Pons (tissue), 1 donor: ENCODE measurements at regions not wholly inside any gene's neighbourhood (a gene's known extent, or its start where the extent isn't known, plus 50 kb on each side); places are given as distances from the start of the nearest gene placed in this dataset.
A peak's percentile ranks its signal among the peaks of the same experiment; 100 is the strongest.
"Not testable (repeated sequence)": the region's sequence is repeated elsewhere in the genome, so short reads cannot be mapped to it uniquely, and the experiment has no call there.

ENCODE experiments used
- DNase-seq: peaks from one replicate; pipeline ENCODE4 v3.0.0-alpha.2; 2016; ENCODE audit warnings: low spot score

- DNase-seq: no peak
Observed at GRCh38 chr10:33611423-33611822, 277.0 kb upstream of the NRP1 start.

DNA sequence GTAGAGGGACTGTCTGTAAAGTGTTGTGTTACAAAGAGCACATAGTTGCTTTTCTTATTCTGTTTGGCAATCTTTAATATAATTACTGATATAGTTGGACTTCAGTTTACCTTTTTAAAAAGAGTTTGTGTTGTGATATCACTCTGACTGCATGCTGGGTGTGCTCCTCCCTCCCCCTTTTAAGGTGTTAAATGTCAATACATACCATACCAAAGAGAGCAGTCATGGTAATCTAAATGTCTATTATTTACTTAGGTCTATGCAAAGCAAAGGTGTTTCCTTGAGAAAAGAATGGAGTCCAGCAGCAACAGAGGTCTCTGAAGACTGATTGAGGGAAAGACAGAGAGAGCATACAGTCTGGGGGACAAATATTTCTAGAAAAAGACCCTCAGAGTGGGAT, 275.1 kb upstream of the NRP1 start:
- no peak for DNase-seq

- DNase-seq: no peak
Observed at GRCh38 chr10:33602278-33602677, 267.8 kb upstream of the NRP1 start.

DNA sequence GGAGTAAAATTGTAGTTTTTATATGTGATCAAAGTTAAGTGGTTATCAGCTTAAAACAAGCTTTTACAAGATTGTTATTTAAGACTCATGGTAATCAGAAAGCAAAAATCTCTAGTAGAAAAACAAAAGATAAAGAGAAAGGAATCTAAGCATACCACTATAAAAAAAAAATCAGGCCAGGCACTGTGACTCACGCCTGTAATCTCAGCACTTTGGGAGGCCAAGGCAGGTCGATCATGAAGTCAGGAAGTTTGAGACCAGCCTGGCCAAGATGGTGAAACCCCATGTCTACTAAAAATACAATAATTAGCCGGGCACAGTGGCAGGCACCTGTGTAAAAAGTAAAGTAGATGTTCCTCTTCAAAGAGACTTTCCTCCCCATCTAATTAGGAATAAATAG, 265.9 kb upstream of the NRP1 start:
- DNase-seq: no peak

DNA sequence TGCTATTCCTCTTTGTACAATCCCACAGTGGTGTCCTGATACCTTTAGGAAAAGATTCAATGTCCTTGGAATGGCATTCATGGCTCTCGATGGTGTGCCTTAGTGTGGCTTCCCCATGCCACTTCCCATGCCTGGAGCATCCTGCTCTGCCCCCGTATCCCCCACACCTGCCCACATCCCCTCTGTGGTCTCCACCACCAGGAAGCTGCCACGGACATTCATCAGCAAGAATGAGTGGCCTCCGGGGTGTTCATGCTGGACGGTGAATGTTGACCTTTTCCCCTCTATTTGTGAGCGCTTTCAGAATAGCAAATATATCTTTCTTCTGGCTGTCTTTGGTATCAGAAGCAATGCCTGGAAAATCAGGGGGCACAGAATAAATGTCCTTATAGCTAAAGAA, 262.0 kb upstream of the NRP1 start:
- DNase-seq: no peak

- no peak for DNase-seq
Observed at GRCh38 chr10:33594475-33594874, 260.0 kb upstream of the NRP1 start.

DNA sequence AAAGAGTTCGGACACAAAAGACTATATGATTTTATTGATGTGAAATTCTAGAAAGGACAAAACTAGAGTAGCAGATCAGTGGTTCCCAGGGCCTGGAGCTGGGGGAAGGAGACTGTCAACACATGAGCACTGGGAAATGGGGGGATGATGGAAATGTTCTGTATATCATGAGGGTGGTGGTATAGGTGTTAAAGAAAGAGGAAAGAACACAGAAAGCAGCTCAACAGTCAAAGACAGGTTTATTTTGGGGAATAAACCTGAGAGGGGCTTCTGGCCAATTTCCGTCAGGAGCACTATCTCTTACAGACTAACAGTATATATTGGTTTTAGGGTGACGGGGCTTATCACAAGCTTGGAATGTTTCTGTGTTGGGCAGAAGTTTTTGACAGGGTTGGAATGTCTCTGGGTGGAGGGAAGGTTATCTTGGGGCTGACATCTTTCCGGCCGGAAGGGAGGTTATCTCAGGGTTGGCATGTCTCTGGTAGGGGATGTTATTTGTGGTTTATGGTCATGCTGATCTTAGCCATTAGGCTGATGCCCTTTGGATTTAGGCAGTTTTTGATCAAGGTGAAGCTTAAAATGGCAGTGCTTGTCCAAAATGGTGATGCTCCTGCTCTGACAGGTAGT, 254.6 kb upstream of the NRP1 start:
- DNase-seq: no peak

- not testable (repeated sequence) for DNase-seq
Observed at GRCh38 chr10:33584596-33584995, 250.1 kb upstream of the NRP1 start.

- no peak for DNase-seq
Observed at GRCh38 chr10:33579996-33580395, 245.5 kb upstream of the NRP1 start.

DNA sequence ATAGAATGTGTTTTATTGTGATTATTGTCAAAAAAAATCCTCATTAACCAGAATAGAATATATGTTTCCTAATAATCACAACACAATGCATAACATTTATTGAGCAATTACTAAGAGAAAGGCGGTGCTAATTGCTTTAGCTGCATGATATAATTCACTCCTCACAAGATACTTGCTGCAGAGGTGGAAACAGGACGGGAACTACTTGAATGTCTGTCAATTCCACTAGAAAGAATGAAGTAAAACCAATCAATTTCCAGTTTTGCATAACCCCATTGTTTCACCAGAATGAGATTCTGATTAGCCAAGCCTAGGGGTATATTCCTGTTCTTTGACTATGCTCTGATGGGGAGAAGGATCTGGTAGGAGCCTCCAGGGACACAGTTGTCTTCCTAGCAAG, 239.1 kb upstream of the NRP1 start:
- DNase-seq: no peak

DNA sequence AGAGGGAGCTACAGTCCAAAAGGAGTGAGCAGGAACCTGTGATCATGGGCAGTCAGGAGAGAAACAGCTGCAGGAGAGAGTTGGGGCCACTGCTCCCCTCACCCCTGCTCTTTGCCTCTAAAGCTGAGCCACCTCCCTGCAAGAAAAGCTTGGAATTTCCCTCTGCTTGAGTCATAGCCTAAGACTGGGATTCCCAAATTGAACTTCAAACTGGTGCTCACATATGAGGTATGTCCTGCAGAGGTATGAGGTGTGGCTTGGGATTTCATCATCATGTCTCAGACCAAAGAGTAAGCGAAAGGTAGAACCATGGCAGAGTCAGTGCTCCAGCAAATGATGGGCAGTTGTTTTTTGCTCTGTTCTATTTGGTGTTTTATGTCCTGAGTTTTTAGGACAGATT, 237.1 kb upstream of the NRP1 start:
- DNase-seq: no peak

- peak; percentile 81 for DNase-seq
Observed at GRCh38 chr10:33570495-33570894, 236.0 kb upstream of the NRP1 start.

DNA sequence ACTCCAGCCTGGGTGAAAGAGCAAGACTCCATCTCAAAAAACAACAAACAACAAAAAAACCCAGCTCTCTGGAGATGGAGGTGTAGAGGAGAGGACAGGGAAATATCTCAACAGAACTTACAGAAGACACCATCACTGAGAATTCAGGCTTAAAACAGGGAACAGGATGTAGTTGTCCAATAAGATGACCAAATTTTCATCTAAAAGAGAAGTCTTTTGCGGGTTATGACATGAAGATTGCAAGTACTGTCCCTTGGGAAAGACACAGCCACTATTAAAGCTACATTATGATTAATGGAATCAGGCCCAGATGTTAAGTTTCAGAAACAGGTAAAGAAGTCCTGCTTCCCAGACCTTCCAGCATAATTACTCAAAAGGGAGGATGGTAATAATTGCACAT, 235.2 kb upstream of the NRP1 start:
- DNase-seq: no peak

- DNase-seq: peak; percentile 45
Observed at GRCh38 chr10:33566426-33566825, 232.0 kb upstream of the NRP1 start.

DNA sequence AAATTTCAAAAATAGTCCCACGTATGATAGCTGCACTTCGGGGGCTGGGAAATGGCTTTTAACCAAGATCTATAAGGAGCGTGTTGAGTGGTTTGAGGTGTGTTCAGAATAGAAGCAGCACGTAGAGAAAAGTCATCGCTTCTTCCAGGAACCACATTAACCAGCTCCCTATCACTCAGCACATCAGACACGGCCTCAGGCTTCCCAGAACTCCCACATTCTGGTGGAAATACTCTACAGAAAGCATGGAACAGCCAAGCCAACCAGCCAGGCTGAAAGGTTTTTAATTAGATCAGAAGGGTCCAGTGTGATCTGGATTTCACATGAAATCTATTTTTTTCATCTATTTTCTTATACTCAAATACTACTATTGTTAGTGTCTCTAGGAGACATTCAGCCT, 231.5 kb upstream of the NRP1 start:
- DNase-seq: no peak

DNA sequence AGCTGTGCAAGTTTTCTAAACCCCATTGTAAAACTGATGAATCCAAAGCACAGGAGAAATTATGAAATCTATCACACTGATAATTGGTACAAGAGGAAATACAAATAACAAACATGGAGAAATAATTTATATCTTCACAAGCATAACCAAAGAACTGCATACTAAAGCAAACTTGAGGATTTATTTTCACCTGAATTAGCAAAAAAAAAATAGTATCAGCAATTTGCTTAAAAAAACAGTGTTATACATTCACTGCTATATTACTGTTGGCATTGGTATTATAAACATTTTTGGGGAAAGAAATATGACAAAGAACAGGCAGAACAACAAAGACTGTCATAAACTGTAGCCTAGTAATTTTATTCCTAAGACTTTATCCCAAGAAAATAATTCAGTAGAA, 230.8 kb upstream of the NRP1 start:
- no peak for DNase-seq

DNA sequence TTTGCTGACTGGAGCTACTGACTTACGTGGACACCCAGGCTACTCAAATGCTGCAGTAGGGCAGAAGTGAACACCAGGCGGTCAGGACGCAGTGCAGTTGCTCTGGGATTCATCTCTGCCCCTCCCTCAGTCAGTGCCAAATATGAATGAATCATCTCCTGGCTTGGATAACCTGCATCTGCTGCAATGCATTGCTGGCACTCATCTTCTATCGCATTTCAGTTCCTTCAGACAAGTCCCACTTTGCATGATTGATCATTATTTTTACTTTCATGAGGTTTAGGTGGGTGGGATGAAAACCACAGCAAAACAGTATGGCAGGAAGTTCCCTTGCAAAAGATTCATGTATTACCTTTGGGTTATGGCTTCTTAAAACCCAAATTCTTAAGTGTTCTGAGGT, 224.6 kb upstream of the NRP1 start:
- DNase-seq: no peak

- DNase-seq: no peak
Observed at GRCh38 chr10:33557313-33557712, 222.8 kb upstream of the NRP1 start.

GRCh38 chr10:33556620-33557019, 222.2 kb upstream of the NRP1 start:
- DNase-seq: no peak

GRCh38 chr10:33556103-33556502, 221.6 kb upstream of the NRP1 start:
- no peak for DNase-seq

DNA sequence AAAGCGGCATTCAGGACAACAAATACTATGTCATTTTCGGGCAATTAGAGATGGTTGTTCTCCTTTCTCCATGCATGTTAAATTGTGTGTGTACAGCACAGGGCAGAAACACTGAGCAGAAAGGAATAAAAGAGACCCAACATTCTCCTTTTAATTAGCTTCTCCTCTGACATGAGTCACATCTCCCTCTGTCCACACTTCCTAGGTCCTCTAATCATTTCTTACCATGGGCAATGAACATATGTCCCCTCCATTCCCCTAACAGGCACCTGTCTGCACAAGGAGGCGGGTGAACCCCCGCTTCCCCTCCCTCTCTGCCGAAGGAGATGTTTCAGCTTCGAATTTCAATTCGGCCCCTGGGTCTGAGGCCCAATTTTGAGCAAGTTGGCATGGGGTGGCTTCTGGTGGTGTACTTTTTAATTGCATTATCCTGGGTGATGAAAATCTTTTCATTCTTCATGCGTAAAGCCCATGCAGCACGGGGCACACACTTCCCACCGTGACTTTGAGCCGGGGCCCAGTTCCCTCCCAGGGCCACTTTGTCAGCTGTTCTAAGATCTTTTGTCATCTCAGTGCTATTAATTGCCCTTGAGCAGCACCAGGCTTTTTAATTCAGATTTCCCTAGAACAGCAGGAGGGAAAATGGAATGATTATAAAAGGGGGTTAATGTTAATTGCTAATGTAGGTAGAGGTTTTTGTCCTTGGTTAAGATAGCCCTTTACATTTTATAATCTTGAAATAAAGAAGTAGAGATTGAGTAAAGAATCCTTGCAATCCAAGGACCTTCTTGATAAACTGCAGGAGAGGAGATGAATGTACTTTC, 219.5 kb upstream of the NRP1 start:
- no peak for DNase-seq

DNA sequence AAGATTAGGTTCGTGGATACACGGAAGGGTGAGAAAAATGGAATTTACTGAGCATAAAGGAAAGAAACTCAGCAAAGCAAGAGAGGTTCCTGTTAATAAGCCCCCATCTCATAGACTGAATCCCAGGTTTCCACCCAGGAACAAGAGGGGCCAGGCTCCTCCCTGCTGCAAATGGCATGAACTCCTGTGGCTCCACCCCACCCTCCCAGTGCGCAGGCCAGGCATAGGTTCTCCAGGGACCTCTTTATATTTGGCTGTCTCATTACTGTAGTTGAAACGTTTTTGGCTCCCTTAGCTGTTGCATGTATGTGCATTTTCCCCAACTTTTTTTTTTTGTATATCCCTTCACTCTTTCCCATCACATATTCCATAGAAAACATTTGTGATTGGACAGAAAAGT, 217.8 kb upstream of the NRP1 start:
- no peak for DNase-seq

DNA sequence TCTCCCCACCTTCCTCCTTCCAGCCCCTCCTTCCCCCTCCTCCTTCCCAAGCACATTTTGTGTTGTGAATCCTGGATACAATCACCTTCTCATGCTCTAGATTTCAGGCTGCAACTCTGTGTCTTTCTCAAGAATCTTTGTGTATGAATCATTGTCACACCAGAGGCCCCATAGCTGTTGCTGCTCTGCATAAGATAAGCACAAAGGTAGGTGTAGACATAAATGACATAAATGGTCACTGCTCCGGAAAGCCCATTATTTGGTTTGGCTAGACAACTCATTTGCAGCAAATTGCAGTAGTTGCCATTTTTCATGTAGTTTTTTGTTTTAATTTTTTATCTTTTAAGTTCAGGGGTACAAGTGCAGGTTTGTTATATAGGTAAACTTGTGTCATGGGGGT, 216.3 kb upstream of the NRP1 start:
- DNase-seq: no peak

DNA sequence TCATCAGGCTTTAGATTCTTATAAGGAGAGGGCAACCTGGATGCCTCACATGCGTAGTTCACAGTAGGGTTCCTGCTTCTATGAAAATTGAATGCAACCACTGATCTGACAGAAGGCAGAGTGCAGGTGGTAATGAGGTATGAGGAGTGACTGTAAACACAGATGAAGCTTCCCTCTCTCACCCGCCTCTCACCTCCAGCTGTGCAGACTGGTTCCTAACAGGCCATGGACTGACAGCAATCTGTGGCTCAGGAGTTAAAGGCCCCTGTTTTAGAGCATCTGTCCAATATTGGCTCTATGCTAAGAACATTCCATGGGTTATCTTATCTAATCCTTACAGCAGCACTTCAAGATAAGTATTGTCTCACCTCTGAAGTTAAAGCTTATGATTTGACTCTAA, 213.5 kb upstream of the NRP1 start:
- no peak for DNase-seq
